ENCODE measurements at regions not wholly inside any gene's neighbourhood (a gene's known extent, or its start where the extent isn't known, plus 50 kb on each side); places are given as distances from the start of the nearest gene placed in this dataset.
A peak's percentile ranks its signal among the peaks of the same experiment; 100 is the strongest.
"Not testable (repeated sequence)": the region's sequence is repeated elsewhere in the genome, so short reads cannot be mapped to it uniquely, and the experiment has no call there.

DNA sequence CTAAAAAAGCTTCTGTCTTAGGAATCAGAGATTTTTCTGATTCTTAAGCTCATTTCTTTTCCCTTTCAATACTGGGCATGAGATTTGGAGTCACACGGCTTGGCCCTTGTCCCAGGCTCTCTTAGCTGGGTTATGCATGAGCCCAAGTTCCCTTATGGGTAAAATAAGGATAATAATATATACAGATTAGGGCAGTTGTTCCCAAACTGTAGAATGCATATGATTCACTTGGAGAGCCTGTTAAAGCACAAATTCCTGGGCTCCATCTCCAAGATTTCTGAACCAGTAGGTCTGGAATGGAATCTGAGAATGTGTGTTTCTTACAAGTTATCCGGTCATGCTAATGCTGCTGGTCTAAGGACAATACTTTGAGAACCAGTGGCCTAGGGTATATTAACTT lies 154.0 kb downstream of the REEP3 start:
- DNase-seq: no peak

DNA sequence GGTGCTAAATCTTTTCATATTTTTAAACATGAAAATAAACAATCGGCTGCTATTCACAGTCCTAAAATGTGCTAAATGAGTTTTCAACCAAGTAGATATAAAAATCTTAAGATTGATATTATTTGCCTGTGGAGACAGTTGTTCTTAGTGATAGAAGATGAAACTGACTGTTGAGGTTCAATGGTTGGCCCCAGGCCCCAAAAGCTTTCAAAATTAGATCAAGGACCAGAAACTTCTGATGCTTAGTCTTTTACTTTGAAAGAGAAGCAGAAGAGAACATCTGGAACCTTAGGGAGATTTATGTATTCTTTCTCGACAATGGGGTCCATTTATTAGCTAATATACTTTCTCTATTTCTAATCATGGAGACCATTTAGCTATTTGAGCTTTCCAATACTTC lies 155.8 kb downstream of the REEP3 start:
- no peak for DNase-seq

DNA sequence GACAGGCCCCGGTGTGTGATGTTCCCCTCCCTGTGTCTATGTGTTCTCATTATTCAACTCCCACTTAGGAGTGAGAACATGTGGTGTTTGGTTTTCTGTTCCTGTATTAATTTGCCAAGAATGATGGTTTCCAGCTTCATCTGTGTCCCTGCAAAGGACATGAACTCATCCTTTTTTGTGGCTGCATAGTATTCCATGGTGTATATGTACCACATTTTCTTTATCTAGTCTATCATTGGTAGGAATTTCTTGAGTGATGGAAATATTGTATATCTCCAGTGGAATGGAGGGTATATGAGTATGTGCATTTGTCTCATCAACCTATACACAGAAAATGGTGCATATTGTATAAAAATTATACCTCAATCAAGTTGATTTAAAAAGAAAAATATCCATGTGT lies 159.3 kb downstream of the REEP3 start:
- DNase-seq: not testable (repeated sequence)

DNA sequence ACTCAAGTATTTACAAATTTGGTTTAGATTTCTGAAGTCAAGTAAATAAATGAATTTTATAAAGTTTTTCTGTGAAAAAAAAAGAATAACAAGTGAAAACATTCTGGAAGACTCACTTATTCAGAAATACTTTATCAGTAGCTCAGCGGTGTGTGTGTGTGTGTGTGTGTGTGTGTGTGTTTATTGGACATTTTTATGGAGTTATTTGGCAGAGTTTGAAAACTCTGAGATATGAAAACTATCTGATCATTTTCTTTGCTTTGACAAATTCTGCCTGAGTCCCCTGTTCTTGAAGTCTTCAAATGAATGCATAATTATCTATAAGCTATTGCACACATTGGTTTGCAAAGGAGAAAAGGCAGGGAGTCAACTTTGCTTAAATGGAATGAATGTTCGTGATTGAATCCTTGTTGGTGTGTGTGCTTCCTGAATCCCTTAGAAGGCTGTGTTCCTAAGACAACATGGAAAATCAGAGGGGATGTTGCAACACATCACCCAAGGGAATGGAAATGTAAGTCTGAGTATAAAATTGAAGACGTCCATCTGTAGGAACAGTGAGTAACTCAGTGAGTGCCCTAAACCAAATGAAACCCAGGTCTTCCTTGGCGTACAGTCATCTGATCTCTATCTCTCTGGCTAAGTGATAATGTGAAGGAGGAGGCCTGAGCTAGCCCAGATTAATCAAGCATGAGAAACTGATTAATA lies 160.9 kb downstream of the REEP3 start:
- DNase-seq: no peak

DNA sequence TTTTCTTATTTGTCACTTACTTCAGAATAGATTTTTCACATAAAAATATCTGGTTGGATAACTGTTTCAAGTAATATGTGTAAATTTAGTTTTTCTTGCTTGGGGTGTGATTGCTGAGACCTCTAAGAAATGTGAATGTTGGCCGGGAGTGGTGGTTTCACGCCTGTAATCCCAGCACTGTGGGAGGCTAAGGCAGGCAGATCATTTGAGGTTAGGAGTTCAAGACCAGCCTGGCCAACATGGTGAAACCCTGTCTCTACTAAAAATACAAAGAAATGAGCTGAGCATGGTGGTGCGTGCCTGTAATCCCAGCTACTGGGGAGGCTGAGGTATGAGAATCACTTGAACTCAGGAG lies 161.5 kb downstream of the REEP3 start:
- not testable (repeated sequence) for DNase-seq

DNA sequence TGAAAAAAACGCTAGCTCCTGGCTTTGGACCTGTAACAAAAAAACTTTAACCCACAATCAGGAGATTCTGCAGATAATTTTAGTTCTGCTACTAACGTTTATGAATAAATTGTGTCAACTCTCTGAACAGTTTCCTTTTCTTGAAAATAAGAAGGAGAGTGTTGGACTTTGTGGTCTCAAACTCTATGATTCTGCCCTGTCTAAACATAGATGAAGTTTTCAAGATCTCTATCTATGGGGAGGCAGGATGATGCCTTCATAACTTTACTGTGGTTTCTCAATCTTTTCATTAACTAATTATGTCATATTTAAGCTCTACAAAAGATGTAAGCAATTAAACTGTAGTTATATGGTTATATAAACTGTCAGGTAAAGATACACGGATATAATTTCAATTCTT lies 162.0 kb downstream of the REEP3 start:
- DNase-seq: no peak

DNA sequence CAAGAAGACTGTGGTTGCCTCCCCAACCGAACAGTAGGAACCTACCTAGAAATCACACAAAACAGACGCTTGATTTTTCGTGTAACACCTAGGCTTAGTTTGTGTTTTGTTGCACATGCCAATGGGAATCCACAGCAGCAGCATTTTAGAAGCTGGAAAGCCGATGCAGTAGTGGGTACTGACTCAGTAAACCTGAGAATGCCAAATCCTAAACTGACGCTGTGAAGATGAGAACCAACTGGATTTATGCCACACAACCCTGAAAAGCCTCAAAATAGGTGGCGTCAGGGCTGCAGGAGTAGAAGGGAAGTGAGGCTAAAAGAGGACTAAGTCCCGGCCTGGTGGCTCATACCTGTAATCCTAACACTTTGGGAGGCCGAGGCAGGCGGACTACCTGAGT lies 162.5 kb downstream of the REEP3 start:
- no peak for DNase-seq

DNA sequence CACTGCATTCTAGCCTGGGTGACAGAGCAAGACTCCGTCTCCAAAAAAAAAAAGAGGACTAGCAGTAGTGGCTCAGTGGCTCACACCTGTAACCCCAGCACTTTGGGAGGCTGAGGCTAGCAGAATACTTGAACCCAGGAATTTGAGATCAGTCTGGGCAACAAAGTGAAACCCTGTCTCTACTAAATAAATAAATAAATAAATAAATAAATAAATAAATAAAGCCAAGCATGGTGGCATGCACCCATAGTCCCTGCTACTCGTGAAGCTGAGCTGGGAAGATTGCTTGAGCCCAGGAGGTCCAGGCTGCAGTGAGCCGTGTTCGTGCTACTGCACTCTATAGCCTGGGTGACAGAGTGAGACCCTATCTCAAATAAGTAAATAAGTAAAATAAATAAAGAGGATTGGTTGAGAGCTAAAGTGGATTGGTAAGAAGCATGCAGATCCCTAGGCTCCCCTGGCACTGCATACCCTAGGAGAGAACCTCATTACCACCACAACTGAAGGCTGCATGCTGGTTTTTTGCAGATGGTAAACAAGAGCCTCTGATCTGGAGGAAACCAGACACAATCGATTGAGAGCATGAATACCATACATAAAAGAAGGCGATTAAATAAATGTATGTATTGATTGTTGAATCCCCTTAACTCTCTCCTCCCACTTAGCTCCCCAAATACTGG lies 163.2 kb downstream of the REEP3 start:
- DNase-seq: no peak

DNA sequence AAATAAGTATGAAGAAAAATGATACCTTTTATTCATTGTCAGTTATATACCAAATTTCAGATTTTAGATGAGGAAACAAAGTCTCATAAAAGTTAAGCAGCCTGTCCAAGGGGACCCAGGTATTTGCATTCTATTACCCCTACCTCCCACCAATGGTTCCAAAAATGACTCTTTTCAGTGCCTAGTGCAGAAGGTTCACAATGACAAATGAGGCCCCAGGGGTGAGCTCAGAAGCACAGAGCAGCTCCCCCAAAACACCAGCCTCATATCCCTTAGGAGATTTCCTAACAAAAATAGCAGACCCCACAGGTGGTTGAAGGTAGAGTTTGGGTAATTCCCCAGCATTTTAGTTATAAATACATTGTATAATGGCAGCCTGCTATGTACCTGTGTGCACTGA lies 168.6 kb downstream of the REEP3 start:
- DNase-seq: no peak

DNA sequence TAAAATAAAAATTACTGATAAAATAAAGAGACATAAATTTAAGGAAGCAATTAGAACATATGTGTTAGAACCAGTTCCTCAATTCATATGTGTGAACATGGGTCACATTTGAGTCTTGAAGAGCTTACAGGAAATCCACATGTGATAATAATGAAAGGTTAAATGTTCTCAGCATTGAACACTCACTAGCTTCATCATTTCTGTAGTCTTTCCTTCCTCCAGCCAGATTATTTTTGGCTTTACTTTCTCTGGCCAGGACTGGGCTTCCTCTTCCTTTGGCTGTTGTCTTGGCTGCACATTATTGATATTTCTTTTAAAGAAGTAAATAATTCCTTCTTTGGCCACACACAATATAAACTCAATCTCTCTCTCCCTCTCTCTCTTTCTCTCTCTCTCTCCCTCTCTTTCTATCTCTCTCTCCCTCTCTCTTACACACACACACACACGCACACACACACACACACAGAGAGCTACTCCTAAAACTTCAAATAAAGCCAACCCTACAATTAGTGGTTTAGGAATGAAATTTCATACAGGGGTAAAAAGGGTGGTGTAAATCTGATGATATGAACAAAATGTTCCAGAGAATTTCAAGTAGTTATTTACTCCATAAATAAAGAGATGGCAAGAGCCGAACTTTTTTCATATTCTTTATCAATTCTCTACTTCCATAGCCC lies 171.2 kb downstream of the REEP3 start:
- no peak for DNase-seq

DNA sequence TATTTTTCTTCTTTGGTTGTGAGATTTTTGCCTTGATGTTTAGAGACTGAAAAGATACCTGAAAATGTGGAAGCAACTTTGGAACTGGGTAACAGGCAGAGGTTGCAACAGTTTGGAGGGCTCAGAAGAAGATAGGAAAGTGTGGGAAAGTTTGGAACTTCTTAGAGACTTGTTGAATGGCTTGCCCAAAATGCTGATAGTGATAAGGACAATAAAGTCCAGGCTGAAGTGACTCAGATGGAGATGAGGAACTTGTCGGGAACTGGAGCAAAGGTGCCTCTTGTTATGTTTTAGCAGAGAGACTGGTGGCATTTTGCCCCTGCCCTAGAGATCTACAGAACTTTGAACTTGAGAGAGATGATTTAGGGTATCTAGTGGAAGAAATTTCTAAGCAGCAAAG lies 171.8 kb downstream of the REEP3 start:
- not testable (repeated sequence) for DNase-seq

DNA sequence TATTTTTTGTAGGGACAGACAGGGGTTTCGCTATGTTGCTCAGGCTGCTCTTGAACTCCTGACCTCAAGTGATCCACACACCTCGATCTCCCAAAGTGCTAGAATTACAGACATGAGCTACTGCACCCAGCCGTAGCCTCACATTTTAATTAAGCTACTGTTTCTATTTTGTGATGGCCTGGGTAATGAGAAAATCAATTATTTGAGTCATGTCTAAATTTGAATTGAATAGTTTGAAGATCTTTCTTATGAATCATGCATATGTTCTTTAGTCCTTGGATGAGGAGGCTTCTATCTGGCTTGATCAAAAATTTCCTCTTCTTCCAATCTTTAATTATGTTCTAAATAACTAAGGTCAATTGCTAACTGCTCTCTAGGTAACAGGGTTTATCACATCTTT lies 175.0 kb downstream of the REEP3 start:
- no peak for DNase-seq

DNA sequence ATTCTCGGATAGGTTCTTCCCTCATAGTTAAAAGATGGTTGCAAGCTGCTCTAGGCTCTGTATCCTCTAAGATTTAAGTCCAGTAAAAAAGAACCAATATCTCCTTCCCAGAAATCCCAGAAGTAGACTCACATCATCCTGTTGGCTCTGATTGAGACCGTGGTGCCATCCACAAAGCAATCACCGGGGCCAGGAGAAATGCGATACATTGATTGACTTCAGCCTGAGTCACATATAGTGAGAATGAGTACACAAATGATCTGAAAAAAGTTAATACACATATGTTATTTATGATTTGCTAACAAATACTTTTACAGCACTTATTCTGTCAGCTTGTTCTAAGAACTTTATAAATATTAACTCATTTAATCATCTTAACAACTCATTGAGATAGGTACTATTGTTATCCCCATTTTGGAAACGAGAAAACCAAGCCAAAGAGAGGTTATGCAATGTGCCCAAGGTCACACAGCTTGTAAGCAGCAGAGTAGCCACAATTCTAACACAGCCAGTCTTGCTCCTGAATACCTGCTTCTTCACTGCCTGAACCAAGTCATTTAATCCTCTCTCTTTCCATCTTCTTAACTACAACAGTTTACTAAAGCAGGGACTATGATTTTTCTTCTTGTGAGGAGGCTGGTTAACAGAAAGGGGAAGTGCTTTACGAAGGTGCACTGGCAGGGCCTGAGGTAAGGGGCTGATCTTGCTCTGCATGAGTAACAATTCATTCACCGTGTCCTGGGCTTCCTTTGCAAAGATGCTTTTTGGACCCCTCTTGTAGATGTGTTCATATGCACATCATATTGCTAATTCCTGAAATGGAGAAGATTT lies 177.0 kb downstream of the REEP3 start:
- no peak for DNase-seq

DNA sequence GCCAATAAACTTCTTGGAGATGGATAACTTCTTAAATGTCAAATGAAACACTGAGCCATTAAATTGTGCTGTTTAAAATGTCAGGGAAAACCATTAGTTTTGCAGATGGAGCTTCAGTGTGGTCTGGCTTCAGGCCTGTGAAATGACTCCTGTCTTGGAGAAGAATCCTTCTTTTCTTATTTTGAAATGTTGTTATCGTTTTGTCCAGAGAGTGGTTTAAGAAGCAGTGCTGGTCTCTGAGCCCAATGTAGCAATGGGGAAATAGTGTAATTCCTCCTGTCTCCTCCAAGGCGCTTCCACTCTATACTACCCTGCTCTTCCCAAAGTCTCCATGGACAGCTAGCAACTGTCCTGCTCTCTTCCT lies 177.6 kb downstream of the REEP3 start:
- DNase-seq: no peak

DNA sequence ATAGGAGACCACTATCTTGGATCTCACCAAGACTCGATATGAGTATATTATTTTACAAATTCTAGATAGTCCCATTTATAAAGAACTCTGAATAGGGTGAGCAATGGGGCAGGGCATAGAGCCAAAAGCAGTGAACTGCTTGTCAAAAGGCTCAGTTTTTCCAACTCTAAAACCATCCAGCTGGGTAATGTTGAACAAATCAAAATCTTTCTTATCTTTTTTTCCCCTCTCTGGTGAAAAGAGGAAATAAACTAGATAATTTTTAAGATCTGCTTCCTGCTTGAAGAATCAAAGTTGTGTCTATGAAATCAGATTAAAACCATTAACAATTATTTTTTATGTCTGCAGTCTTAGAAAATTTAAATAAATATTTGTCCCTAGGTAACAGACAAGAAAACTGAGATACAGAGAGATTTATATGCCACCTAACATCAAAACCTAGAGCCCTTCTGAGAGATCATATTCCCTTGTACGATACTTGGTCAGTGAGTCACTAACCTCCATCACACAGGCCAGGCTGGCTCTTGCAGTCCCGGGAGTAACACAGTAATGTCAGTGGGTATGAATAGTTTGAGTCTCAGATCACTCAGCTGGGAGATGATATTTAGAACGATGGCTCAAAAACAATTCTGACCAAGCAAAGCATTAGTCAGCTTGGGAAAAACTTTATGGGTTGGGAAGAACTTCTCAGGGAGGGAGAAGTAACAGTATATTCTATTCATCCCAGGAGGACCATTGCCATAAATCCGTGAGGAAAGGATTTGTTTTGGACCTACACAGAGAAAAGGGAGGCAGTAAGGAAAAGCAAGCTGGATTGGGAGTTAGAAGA lies 178.8 kb downstream of the REEP3 start:
- no peak for DNase-seq

DNA sequence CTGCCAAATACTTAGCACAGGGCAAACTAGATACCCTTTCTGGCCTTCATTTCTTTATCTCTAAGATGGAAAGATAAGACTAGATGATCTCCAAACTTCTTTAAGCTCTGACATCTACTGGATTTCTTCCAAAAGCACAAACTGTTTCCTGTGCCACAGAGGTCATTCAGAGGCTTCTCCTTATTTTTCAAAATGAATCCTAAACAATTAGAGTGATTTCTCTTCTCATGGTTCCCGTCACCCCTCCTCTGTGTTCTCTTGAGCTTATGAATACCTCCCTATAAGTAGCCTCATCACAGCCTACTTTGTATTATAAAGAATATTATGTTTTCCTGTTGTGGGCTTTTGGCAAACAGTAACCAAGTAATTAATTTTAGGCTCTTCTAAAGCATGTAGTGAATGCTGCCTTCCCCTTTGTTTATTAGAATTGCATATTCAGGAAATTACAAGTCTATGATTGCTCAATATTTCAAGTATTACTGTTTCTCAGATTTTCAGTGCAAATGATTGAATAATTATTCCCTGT lies 179.5 kb downstream of the REEP3 start:
- DNase-seq: no peak

DNA sequence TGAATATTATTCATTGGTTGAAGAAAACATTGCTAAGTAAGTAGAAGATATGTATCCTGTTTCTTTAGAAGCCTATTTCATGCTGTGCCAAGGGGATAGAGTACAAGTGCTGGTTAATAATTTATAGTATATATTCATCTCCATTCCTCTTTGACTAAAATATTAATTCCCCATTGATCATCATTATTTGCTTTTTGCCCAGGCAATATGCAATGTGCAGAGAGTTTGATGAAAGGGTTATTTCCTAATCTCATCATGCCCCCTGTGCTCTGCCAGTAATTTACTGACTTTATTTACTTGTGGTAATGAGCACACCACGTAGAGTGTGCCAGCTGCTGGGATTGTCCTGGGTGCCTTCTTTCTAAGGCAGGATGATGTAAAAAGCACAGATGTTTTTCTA lies 180.9 kb downstream of the REEP3 start:
- no peak for DNase-seq

DNA sequence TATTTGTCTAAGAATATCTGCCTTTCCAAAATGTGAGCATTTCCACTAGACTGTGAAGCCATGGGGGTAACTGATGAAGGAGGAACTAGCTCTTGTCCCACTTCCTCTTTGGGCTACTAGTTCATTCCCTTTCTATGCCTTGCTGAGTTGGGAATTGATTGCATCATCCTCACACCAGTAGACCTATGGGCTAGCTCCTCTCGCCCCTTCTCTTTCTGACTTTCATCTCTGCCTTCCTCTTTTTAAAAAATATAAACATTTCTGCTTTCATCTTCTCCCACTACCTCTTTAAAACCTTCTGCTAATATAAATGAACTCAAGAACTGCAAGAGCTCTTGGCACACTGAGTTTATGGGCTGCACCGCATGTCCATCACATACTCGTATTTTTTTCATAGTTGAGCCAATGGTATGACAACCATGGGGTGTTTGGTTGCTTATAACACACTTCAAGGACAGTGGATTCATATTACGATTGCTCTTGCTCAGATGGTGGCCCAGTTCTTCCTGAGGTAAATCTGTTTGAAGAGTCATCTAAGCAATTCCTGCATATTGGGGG lies 182.0 kb downstream of the REEP3 start:
- peak; percentile 20 for DNase-seq

DNA sequence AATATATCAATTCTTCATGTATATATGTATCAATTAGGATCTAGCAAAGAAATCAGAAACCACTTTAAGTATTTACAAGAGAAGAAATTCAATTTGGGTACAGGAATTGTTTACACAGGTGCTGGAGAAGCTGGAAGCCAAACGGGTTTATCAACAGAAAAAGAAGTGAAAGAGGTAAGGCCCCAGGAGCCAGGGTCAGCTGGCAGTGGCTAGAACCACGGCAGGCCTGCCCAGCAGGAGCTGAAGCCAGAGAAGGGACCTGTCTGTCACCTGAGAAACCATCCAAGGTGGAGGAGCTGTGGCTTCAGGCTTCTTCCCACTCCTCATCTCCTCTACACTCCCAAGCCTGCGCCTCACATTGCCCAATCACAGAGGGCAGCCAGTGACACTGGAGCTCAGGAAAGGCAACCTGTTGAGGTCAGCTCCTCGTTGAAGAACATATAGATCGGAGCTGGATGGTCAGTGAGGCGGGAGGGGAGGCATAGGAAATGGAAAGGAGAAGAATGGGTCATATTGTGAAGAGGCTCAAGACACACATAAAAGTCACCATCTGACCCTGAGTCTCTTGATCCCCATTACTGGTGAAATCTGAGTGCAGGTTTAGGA lies 182.6 kb downstream of the REEP3 start:
- DNase-seq: no peak

DNA sequence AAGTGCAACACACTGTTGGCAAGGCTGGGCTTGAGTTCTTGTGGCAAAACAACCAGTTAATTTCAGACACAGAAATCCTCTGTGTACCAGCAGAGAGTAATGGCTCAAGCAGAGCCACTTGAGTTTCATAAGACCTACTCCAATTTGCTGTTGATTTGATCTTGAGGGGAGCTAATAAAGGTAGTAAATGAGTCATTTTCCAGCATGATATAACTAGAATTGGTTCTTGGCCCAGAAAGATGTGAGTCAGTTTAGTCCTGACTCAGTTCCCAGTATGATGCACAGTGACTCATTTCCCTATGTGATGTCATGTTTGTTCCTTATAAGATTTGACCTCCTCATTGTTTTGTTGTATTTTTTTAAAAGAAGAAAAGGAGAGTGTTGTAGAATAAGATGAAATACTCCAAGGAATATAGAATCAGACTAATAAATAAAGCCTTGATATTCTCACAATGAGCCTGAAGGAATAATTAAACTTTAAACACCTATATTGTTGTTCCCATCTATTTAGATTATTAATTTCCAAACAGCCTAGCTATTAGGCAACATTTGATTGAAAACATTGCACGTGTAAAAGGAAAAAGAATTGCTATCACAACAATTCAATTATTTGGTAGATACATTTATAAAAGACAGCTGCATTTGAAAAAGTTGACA lies 186.2 kb downstream of the REEP3 start:
- DNase-seq: peak; percentile 7

DNA sequence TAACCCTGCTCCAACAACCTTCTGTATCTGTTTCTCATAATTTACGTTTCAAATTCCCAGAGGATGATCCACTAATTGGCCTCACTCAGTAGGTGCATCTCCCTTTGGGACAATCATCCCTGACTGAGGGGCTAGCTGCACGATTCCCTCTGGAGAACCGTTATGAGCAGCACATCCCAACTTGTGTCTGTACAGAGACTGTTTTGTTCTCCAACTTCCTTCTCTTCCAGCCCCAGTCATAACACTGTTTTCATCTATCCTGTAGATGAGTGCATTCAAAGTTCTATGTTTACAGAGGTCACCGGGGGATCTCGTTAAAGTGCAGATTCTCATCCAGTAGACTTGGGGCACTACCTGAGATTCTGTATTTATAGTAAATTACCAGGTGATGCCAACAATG lies 187.2 kb downstream of the REEP3 start:
- no peak for DNase-seq

Data from CD4-positive, alpha-beta T cell treated with Interleukin-10 for 1 hour (primary cell).